ENCODE measurements at regions not wholly inside any gene's neighbourhood (a gene's known extent, or its start where the extent isn't known, plus 50 kb on each side); places are given as distances from the start of the nearest gene placed in this dataset.

GRCh38 chr18:78562531-78562961 lies 417.1 kb upstream of the SALL3 start:
- no peak for TF ChIP-seq SIN3A (IDR thresholded peaks at IDR 0.05; ENCODE audit: borderline replicate concordance, insufficient read depth, low read length)
- no peak for TF ChIP-seq REST (IDR thresholded peaks at IDR 0.05; ENCODE audit: insufficient read depth in 1 of 2, low read depth in 2 of 2, low read length in 2 of 2)
- no peak for TF ChIP-seq POLR2AphosphoS5 (IDR thresholded peaks at IDR 0.05; ENCODE audit: low read depth, low read length)
